Heart left ventricle (tissue), 13 donors: ENCODE measurements at regions not wholly inside any gene's neighbourhood (a gene's known extent, or its start where the extent isn't known, plus 50 kb on each side); places are given as distances from the start of the nearest gene placed in this dataset.

Source experiments
- CTCF ChIP-seq, 12 donors: fragments of 200-600 bp; sonication (generic) in 4 of 12; IDR thresholded peaks; one replicate each; pipeline versions ENCODE4 v1.5.0 to v1.8.0; 2018 to 2022; ENCODE audit warnings: antibody characterized with exemption in 12 of 12, mild to moderate bottlenecking in 5 of 12
- POLR2A ChIP-seq, 2 donors: fragments of 450-650 bp; IDR thresholded peaks; one replicate each; pipeline ENCODE4 v1.6.1; 2017; ENCODE audit warnings: antibody characterized with exemption in 2 of 2, mild to moderate bottlenecking in 2 of 2, moderate library complexity in 2 of 2
- donor health status: ischemic (EF 13 %, LVEDD 7.1; RV severe dilation, severe dysfunction).
- donor health status: DM: no; HTN: yes; CAD: no.
- donor health status: DM: no; HTN: no; CAD: no.
- donor health status: ischemic (EF 25% LVEDD 6.9; RV normal size, moderate dysfunction).
- donor health status: ischemic (EF 25% LVEDD 5.7; RV mildly dilated, moderate dysfunction).
- donor health status: ischemic (EF 35%, LVEDD 5.7; RV mildly dilated, moderate dysfunction).
- donor health status: nonischemic (EF 11% LVEDD 7.7; RV severe dilation, severe dysfunction).
- donor health status: DM: yes; HTN: yes; CAD: no.
- donor health status: PGD.
- donor health status: ischemic (EF 29% LVEDD 5.4; RV normal size, mild dysfunction).
- donor health status: nonischemic (EF 23%, LVEDD 6.1; RV moderate dilation, normal function).

DNA sequence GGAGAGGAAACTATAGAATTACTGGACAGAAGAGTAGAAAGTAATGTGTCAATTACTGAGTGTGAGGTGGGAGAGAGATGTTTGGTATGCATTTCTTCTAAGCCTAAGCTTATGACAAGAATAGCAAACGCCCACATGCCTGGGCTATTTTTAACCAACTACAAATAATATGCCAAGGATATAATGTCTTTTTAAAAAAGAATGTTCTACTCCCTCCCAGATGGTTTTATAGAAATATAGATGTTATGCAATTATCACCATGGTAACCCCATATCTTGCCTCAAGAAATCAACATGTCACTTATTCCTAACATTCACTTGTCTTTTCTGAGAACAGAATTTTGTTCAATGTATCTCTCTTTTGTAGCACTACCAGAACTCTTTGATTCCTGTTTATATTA is 996.7 kb upstream of the CHORDC1 start:
- no peak for TF ChIP-seq CTCF (IDR thresholded peaks at IDR 0.05)
- no peak for TF ChIP-seq POLR2A (IDR thresholded peaks at IDR 0.05)
